ENCODE measurements at regions not wholly inside any gene's neighbourhood (a gene's known extent, or its start where the extent isn't known, plus 50 kb on each side); places are given as distances from the start of the nearest gene placed in this dataset.

- POLR2A ChIA-PET, result no interaction called here
- TF ChIP-seq MTA2 (IDR thresholded peaks at IDR 0.05; ENCODE audit: low read depth), result peak; percentile 23; the same call in 1 of the 2 replicates
- no peak for TF ChIP-seq NFXL1 (IDR thresholded peaks at IDR 0.05; ENCODE audit: borderline replicate concordance)
- no peak for TF ChIP-seq TCF12 (IDR thresholded peaks at IDR 0.05; ENCODE audit: low read depth, low read length)
- no peak for TF ChIP-seq PBX3 (IDR thresholded peaks at IDR 0.05; ENCODE audit: insufficient replicate concordance, low read depth, low read length)
- TF ChIP-seq LARP7 (IDR thresholded peaks at IDR 0.05), result no peak
- 36% methylated on average over 5 of the region's 5 CpGs for WGBS (ENCODE audit: insufficient coverage, insufficient replicate concordance, low lambda C conversion rate, missing lambda C conversion rate)
- H3K4me1 ChIP-seq (ENCODE audit: control insufficient read depth, insufficient read depth, low read length), result no peaks in the 10 kb centered on the region
- RAD21 ChIA-PET (ENCODE audit: unreplicated experiment), result interaction anchor here (0.8 to 1.8 kb wide), 3 partner anchors 8 to 12 kb away, joined by 3 to 5 read pairs (median 5); no protein-coding TSS in a partner anchor
- no peaks in the 10 kb centered on the region for H4K20me1 ChIP-seq (ENCODE audit: control insufficient read depth, insufficient read depth)
- CTCF ChIA-PET, result interaction anchor here (0.6 to 1.4 kb wide), 4 partner anchors 8 to 39 kb away, joined by 3 read pairs; no protein-coding TSS in a partner anchor
- no peak overlapping the region for H2AFZ ChIP-seq (ENCODE audit: control insufficient read depth, low read depth, low read length)
- H3K9me3 ChIP-seq (replicated peaks; ENCODE audit: control insufficient read depth, insufficient read depth, low read length), result no peaks in the 10 kb centered on the region
- in situ Hi-C loops (cut with MboI) (no loop called here), intact Hi-C loops (cut with micrococcal nuclease; ENCODE audit: unreplicated experiment) (no loop called here)
- no peaks in the 10 kb centered on the region for H3K36me3 ChIP-seq (ENCODE audit: control insufficient read depth in 2 of 2, insufficient read depth in 2 of 2, low read length in 1 of 2)
- no peak overlapping the region for H3K9ac ChIP-seq (ENCODE audit: control insufficient read depth, insufficient read depth, low read length)
- H3K4me3 ChIP-seq, result no peak overlapping the region
- SMC1A ChIA-PET (ENCODE audit: uncharacterized antibody, unreplicated experiment), result interaction anchor here (0.6 to 1.7 kb wide), 4 partner anchors 7 to 249 kb away, joined by 3 to 4 read pairs (median 3); no protein-coding TSS in a partner anchor
- no peak for FAIRE-seq
- ATAC-seq, result no peak; the same call in 2 of the 3 replicates
- BruUV-seq (replicated peaks), result no TSS peak
- no peaks in the 10 kb centered on the region for H3K27me3 ChIP-seq (replicated peaks in 1 of 2; ENCODE audit: control insufficient read depth in 2 of 2, insufficient read depth in 2 of 2, low read length in 1 of 2)
- no peak overlapping the region for H3K27ac ChIP-seq (ENCODE audit: control insufficient read depth, insufficient read depth)
- H3K4me2 ChIP-seq (ENCODE audit: control insufficient read depth, insufficient read depth), result no peak overlapping the region
- no peaks in the 10 kb centered on the region for H3K79me2 ChIP-seq (ENCODE audit: control insufficient read depth, insufficient read depth, low read length)
- no peak for DNase-seq (ENCODE audit: low read depth, low spot score)
Measured at GRCh38 chr1:220954321-220955075, 75.3 kb downstream of the HLX start.

- SMC1A ChIA-PET (ENCODE audit: uncharacterized antibody, unreplicated experiment), result no interaction called here
- Histone ChIP-seq H2AFZ (ENCODE audit: control insufficient read depth, low read depth, low read length) (no peak overlapping the region), H3K36me3 (ENCODE audit: control insufficient read depth in 2 of 2, insufficient read depth in 2 of 2, low read length in 1 of 2) (no peaks in the 10 kb centered on the region), H3K79me2 (ENCODE audit: control insufficient read depth, insufficient read depth, low read length) (no peaks in the 10 kb centered on the region), H3K9ac (ENCODE audit: control insufficient read depth, insufficient read depth, low read length) (no peak overlapping the region), H3K4me1 (ENCODE audit: control insufficient read depth, insufficient read depth, low read length) (no peaks in the 10 kb centered on the region), H3K27ac (ENCODE audit: control insufficient read depth, insufficient read depth) (no peak overlapping the region), H3K4me3 (no peak overlapping the region), H3K27me3 (replicated peaks in 1 of 2; ENCODE audit: control insufficient read depth in 2 of 2, insufficient read depth in 2 of 2, low read length in 1 of 2) (no peaks in the 10 kb centered on the region), H3K9me3 (replicated peaks; ENCODE audit: control insufficient read depth, insufficient read depth, low read length) (no peaks in the 10 kb centered on the region), H3K4me2 (ENCODE audit: control insufficient read depth, insufficient read depth) (no peak overlapping the region), H4K20me1 (ENCODE audit: control insufficient read depth, insufficient read depth) (no peaks in the 10 kb centered on the region)
- POLR2A ChIA-PET, result no interaction called here
- WGBS (ENCODE audit: insufficient coverage, insufficient replicate concordance, low lambda C conversion rate, missing lambda C conversion rate), result 22% methylated on average over 4 of the region's 4 CpGs
- CTCF ChIA-PET, result interaction anchor here (0.6 kb wide), 1 partner anchor 10 kb away, joined by 3 read pairs; no protein-coding TSS in a partner anchor
- intact Hi-C loops (cut with micrococcal nuclease; ENCODE audit: unreplicated experiment), result no loop called here
- RAD21 ChIA-PET (ENCODE audit: unreplicated experiment), result interaction anchor here (0.9 to 1.5 kb wide), 2 partner anchors 8 to 22 kb away, joined by 3 to 5 read pairs; no protein-coding TSS in a partner anchor
- FAIRE-seq (no peak), ATAC-seq (no peak), DNase-seq (ENCODE audit: low read depth, low spot score) (no peak)
- BruUV-seq (replicated peaks), result no TSS peak
- TF ChIP-seq CEBPZ (IDR thresholded peaks at IDR 0.05; ENCODE audit: low read depth, low read length), result no peak
- TF ChIP-seq YY1 (IDR thresholded peaks at IDR 0.05; ENCODE audit: low read depth, low read length), result no peak
- in situ Hi-C loops (cut with MboI), result no loop called here
Measured at GRCh38 chr1:220955116-220955515, 75.9 kb downstream of the HLX start.
